Karpas-422 (cell line): ENCODE measurements at regions not wholly inside any gene's neighbourhood (a gene's known extent, or its start where the extent isn't known, plus 50 kb on each side); places are given as distances from the start of the nearest gene placed in this dataset.
"Not testable (repeated sequence)": the region's sequence is repeated elsewhere in the genome, so short reads cannot be mapped to it uniquely, and the experiment has no call there.

Experiments used
- DNase-seq: peaks from one replicate; pipeline ENCODE4 v3.0.0-alpha.2; 2015
- H2AFZ ChIP-seq: fragments of 200-600 bp; sonication (generic); 2 replicates; pipeline ENCODE4 v1.6.1; 2014; ENCODE audit warnings: antibody characterized with exemption, low read length, mixed read lengths
- H3K27ac ChIP-seq: fragments of 200-600 bp; sonication (generic); 2 replicates; pipeline ENCODE4 v1.5.1; 2014; ENCODE audit warnings: mild to moderate bottlenecking, low read length, moderate library complexity
- H3K27me3 ChIP-seq: fragments of 200-600 bp; sonication (generic); 2 replicates; pipeline ENCODE4 v1.6.1; 2014; ENCODE audit warnings: low read length, mixed read lengths
- H3K36me3 ChIP-seq: fragments of 200-600 bp; sonication (generic); 2 replicates; pipeline ENCODE4 v1.6.1; 2014; ENCODE audit warnings: low read length, mixed read lengths; ENCODE audit not compliant: insufficient read depth
- H3K4me1 ChIP-seq: fragments of 200-600 bp; sonication (generic); 2 replicates; pipeline ENCODE4 v1.6.1; 2014; ENCODE audit warnings: mild to moderate bottlenecking, low read length, mixed read lengths
- H3K4me2 ChIP-seq: fragments of 200-600 bp; sonication (generic); 2 replicates; pipeline ENCODE4 v1.6.1; 2014; ENCODE audit warnings: low read length, low read depth, mild to moderate bottlenecking; ENCODE audit not compliant: poor library complexity, severe bottlenecking
- H3K4me3 ChIP-seq: fragments of 200-600 bp; sonication (generic); 2 replicates; pipeline ENCODE4 v1.5.1; 2014; ENCODE audit warnings: mild to moderate bottlenecking, antibody characterized with exemption, low read length, mixed read lengths
- H3K79me2 ChIP-seq: fragments of 200-600 bp; sonication (generic); 2 replicates; pipeline ENCODE4 v1.6.1; 2014; ENCODE audit warnings: mild to moderate bottlenecking, low read length, mixed read lengths
- H3K9ac ChIP-seq: fragments of 200-600 bp; sonication (generic); 2 replicates; pipeline ENCODE4 v1.6.0; 2014; ENCODE audit warnings: low read length
- H3K9me2 ChIP-seq: fragments of 200-600 bp; sonication (generic), shearing (Covaris generic); replicated peaks from 2 replicates; pipeline ENCODE4 v1.6.0; 2014; ENCODE audit warnings: mild to moderate bottlenecking, low read length, moderate library complexity; ENCODE audit not compliant: insufficient read depth
- H3K9me3 ChIP-seq: fragments of 300-700, 200-600 bp; sonication (generic); 2 replicates; pipeline ENCODE4 v1.6.1; 2014; ENCODE audit warnings: low read length, mixed read lengths
- H4K20me1 ChIP-seq: fragments of 200-600 bp; sonication (generic); 2 replicates; pipeline ENCODE4 v1.6.1; 2014; ENCODE audit warnings: mild to moderate bottlenecking, antibody characterized with exemption, low read length, low read depth; ENCODE audit not compliant: insufficient read depth

DNA sequence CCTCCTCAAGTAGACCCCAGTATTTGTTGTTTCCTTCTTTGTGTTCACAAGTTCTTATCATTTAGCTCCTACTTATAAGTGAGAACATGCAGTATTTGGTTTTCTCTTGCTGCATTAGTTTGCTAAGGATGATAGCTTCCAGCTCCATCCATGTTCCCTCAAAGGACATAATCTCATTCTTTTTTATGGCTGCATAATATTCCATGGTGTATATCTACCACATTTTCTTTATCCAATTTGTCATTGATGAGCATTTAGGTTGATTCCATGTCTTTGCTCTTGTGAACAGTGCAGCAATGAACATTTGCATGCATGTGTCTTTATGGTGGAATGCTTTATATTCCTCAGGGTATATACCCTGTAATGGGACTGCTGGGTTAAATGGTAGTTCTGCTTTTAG lies 137.7 kb upstream of the SLC38A2 start:
- H3K27me3 ChIP-seq, H3K27ac ChIP-seq, H3K9ac ChIP-seq, H4K20me1 ChIP-seq, H2AFZ ChIP-seq, H3K9me2 ChIP-seq, H3K36me3 ChIP-seq, H3K79me2 ChIP-seq, H3K9me3 ChIP-seq, H3K4me3 ChIP-seq, DNase-seq, H3K4me1 ChIP-seq, H3K4me2 ChIP-seq: not testable (repeated sequence)

DNA sequence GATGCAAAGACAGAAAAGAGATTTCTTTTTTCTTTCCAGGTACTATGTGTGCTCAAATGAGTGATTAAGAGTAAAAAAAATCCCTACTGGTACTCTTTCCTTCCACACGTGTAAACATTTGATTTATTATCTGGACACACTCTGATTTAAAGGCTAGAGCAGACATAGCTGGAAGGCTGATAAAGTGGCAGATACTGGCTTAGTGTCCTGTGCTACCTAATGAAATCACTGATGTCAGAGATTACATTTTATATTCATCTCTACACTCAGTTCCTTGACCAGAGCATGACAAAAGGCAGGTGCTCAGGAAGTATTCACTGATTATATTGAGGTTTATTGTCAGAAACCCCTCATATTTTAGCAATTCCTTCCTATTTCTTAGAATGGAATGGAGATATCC lies 136.6 kb upstream of the SLC38A2 start:
- H3K27ac ChIP-seq: no peak overlapping the region
- H3K36me3 ChIP-seq: no peaks in the 10 kb centered on the region
- H3K4me3 ChIP-seq: no peak overlapping the region
- no peak overlapping the region for H3K4me2 ChIP-seq
- H3K79me2 ChIP-seq: no peaks in the 10 kb centered on the region
- H3K9me2 ChIP-seq: peaks cover 4% of the 10 kb centered on the region; the same call in 1 of the 2 replicates
- no peak overlapping the region for H3K9ac ChIP-seq
- no peaks in the 10 kb centered on the region for H3K27me3 ChIP-seq
- no peaks in the 10 kb centered on the region for H4K20me1 ChIP-seq
- 0 out of 2 replicates have a peak, but pooled peaks cover 3% of the 10 kb centered on the region for H3K9me3 ChIP-seq
- DNase-seq: no peak
- no peaks in the 10 kb centered on the region for H3K4me1 ChIP-seq
- no peak overlapping the region for H2AFZ ChIP-seq

DNA sequence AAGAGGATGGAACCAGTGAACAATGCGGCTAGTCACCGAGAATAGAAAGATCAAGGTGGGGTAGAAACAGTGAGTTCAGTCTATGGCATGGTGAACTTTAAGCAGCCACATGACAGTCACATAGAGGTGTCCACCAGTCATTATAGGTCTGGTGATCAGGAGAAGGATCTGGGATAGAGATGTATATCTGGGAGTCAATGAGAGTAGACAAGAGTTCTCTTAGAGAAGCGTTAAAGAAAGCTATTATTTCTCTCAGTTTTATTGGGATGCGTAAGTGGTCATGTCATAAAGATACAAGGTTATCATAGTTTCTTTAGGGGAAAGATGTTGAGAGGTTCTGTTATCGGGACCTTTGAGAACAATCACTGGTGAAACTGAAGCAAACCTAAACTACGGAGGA lies 136.1 kb upstream of the SLC38A2 start:
- no peak overlapping the region for H3K4me3 ChIP-seq
- H3K9ac ChIP-seq: no peak overlapping the region
- H3K27ac ChIP-seq: no peak overlapping the region
- H3K4me1 ChIP-seq: no peaks in the 10 kb centered on the region
- H3K27me3 ChIP-seq: no peaks in the 10 kb centered on the region
- H3K9me3 ChIP-seq: 0 out of 2 replicates have a peak, but pooled peaks cover 3% of the 10 kb centered on the region
- H3K79me2 ChIP-seq: no peaks in the 10 kb centered on the region
- no peaks in the 10 kb centered on the region for H3K36me3 ChIP-seq
- H3K9me2 ChIP-seq: peaks cover 4% of the 10 kb centered on the region; the same call in 1 of the 2 replicates
- H2AFZ ChIP-seq: no peak overlapping the region
- no peak for DNase-seq
- no peak overlapping the region for H3K4me2 ChIP-seq
- no peaks in the 10 kb centered on the region for H4K20me1 ChIP-seq

DNA sequence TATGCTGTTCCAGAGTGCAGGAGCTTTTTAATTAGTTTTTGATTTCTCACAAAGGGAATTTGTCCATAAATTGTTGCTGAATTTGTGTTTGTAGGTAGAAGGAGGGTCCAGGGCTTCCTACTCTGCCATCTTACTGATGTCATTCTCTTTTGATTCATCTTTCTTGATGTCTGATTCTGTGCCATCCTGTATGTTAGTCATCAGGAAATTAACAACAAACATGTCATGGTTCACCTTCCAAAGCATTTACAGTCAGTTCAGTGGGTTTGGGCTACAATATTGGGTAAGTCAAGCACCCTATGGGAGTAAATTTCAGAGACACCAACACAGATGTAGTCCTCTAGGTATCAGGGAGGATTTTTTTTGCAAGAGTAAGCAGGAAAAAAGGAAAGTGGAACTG lies 135.2 kb upstream of the SLC38A2 start:
- Histone ChIP-seq H3K4me3 (no peak overlapping the region), H3K27ac (no peak overlapping the region), H3K79me2 (no peaks in the 10 kb centered on the region), H3K9me3 (0 out of 2 replicates have a peak, but pooled peaks cover 3% of the 10 kb centered on the region), H3K9me2 (peaks cover 4% of the 10 kb centered on the region; the same call in 1 of the 2 replicates), H3K9ac (no peak overlapping the region), H2AFZ (no peak overlapping the region), H3K27me3 (no peaks in the 10 kb centered on the region), H3K4me2 (no peak overlapping the region), H3K4me1 (no peaks in the 10 kb centered on the region), H3K36me3 (no peaks in the 10 kb centered on the region), H4K20me1 (no peaks in the 10 kb centered on the region)
- DNase-seq: no peak

DNA sequence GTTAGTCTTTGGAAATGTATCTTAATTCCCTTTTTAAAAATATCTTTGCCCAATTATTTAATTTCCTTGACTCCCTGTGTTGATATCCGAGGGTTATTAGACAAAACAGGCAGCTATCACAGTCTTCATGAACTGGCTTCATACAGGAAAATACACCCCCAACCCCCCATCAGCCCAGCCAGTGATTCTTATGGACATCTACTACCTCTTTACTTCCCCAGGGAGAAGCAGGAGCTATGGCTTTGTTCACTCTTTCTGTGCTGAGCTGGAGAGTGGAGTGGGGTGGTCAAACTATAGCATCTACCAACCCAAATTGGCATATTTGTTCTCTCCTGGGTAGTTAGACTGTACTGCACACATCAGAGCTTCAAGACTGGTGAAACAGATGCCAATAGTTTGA lies 134.4 kb upstream of the SLC38A2 start:
- H3K4me3 ChIP-seq: no peak overlapping the region
- no peaks in the 10 kb centered on the region for H4K20me1 ChIP-seq
- H3K27me3 ChIP-seq: no peaks in the 10 kb centered on the region
- DNase-seq: no peak
- H3K9me2 ChIP-seq: peaks cover 4% of the 10 kb centered on the region; the same call in 1 of the 2 replicates
- H3K79me2 ChIP-seq: no peaks in the 10 kb centered on the region
- no peaks in the 10 kb centered on the region for H3K4me1 ChIP-seq
- H3K9me3 ChIP-seq: 0 out of 2 replicates have a peak, but pooled peaks cover 3% of the 10 kb centered on the region
- H2AFZ ChIP-seq: no peak overlapping the region
- H3K9ac ChIP-seq: no peak overlapping the region
- H3K36me3 ChIP-seq: no peaks in the 10 kb centered on the region
- no peak overlapping the region for H3K4me2 ChIP-seq
- no peak overlapping the region for H3K27ac ChIP-seq

DNA sequence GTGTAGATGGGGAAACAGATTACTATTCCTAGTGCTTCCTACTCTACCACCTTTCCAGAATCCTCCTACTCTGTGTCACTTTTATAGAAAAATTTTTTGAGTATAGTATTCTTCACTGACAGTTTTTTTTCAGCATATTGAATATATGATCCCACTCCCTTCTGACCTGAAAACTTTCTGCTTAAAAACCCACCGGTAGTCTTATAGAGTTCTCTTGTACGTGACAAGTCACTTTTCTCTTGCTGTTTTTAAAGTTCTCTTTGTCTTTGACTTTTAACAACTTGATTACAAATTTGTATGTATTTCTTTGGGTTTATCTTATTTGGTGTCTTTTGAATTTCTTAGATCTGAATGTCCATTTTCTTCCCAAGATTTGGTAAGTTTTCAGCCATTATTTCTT lies 133.6 kb upstream of the SLC38A2 start:
- no peak for DNase-seq
- no peaks in the 10 kb centered on the region for H3K27me3 ChIP-seq
- no peak overlapping the region for H3K9ac ChIP-seq
- no peak overlapping the region for H3K4me3 ChIP-seq
- 0 out of 2 replicates have a peak, but pooled peaks cover 3% of the 10 kb centered on the region for H3K9me3 ChIP-seq
- no peaks in the 10 kb centered on the region for H3K79me2 ChIP-seq
- no peak overlapping the region for H3K27ac ChIP-seq
- no peaks in the 10 kb centered on the region for H3K36me3 ChIP-seq
- H3K9me2 ChIP-seq: peaks cover 4% of the 10 kb centered on the region; the same call in 1 of the 2 replicates
- H2AFZ ChIP-seq: no peak overlapping the region
- no peaks in the 10 kb centered on the region for H4K20me1 ChIP-seq
- H3K4me2 ChIP-seq: no peak overlapping the region
- H3K4me1 ChIP-seq: no peaks in the 10 kb centered on the region

DNA sequence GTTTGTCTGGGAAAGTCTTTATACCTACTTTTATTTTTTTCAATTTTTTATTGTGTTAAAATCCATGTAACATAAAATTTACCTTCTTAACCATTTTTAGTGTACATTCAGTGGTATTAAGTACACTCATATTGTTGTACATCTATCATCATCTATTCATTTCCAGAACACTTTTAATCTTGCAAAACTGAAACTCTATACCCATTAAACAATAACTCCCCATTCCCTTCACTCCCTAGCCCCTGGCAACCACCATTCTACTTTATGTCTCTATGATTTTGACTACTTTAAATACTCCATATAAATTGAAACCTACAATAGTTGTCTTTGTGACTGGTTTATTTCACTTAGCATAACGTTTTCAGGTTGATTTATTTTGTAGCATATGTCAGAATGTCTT lies 131.9 kb upstream of the SLC38A2 start:
- Histone ChIP-seq H4K20me1 (no peaks in the 10 kb centered on the region), H3K9ac (no peak overlapping the region), H2AFZ (no peak overlapping the region), H3K79me2 (no peaks in the 10 kb centered on the region), H3K36me3 (no peaks in the 10 kb centered on the region), H3K27me3 (no peaks in the 10 kb centered on the region), H3K9me3 (0 out of 2 replicates have a peak, but pooled peaks cover 3% of the 10 kb centered on the region), H3K4me2 (no peak overlapping the region), H3K4me3 (no peak overlapping the region), H3K27ac (no peak overlapping the region), H3K4me1 (no peaks in the 10 kb centered on the region), H3K9me2 (peaks cover 4% of the 10 kb centered on the region; the same call in 1 of the 2 replicates)
- DNase-seq: no peak

DNA sequence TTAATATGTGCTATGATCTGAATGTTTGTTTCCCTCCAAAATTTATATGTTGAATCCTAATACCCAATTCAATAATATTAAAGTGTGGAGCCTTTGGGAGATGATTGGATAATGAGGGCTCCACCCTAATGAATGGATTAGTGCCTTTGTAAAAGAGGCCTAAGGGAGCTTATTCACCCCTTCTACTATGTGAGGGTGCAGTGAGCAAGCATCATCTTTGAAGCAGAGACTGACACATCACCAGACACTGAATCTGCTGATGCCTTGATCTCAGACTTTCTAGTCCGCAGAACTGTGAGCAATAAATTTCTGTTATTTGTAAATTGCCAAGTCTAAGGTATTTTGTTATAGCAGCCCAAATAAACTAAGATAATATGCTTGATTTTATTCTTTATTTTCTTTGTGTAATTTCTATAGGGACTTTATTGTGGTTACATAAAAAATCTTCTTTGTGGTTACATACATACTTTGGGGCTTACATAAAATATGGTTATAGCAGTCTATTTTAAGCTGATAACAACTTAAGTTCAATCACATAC lies 131.1 kb upstream of the SLC38A2 start:
- no peaks in the 10 kb centered on the region for H3K27me3 ChIP-seq
- H4K20me1 ChIP-seq: no peaks in the 10 kb centered on the region
- no peak for DNase-seq
- 0 out of 2 replicates have a peak, but pooled peaks cover 3% of the 10 kb centered on the region for H3K9me3 ChIP-seq
- no peaks in the 10 kb centered on the region for H3K79me2 ChIP-seq
- no peaks in the 10 kb centered on the region for H3K4me1 ChIP-seq
- H3K36me3 ChIP-seq: no peaks in the 10 kb centered on the region
- H2AFZ ChIP-seq: no peak overlapping the region
- H3K4me3 ChIP-seq: no peak overlapping the region
- peaks cover 4% of the 10 kb centered on the region; the same call in 1 of the 2 replicates for H3K9me2 ChIP-seq
- no peak overlapping the region for H3K27ac ChIP-seq
- no peak overlapping the region for H3K9ac ChIP-seq
- no peak overlapping the region for H3K4me2 ChIP-seq
